Mesendoderm (in vitro differentiated cells): ENCODE measurements at regions not wholly inside any gene's neighbourhood (a gene's known extent, or its start where the extent isn't known, plus 50 kb on each side); places are given as distances from the start of the nearest gene placed in this dataset.
"Not testable (repeated sequence)": the region's sequence is repeated elsewhere in the genome, so short reads cannot be mapped to it uniquely, and the experiment has no call there.

Source experiments
- DNase-seq: peaks from one replicate; pipeline ENCODE4 v3.0.0; 2013
- H2AK5ac ChIP-seq: 2 replicates; pipeline ENCODE4 v1.6.1; 2013; ENCODE audit warnings: low read length, inconsistent platforms
- H2BK120ac ChIP-seq: 2 replicates; pipeline ENCODE4 v1.6.1; 2013; ENCODE audit warnings: low read depth, mild to moderate bottlenecking, low read length, moderate library complexity, mixed read lengths
- H2BK15ac ChIP-seq: replicated peaks from 2 replicates; pipeline ENCODE4 v1.6.1; 2013; ENCODE audit warnings: low read depth, mild to moderate bottlenecking, moderate library complexity
- H2BK5ac ChIP-seq: 2 replicates; pipeline ENCODE4 v1.6.1; 2013; ENCODE audit warnings: low read length, inconsistent platforms
- H3K18ac ChIP-seq: 2 replicates; pipeline ENCODE4 v1.6.1; 2013; ENCODE audit warnings: mild to moderate bottlenecking, low read length, mixed read lengths
- H3K23ac ChIP-seq: one replicate; pipeline ENCODE4 v1.6.1; 2013; ENCODE audit warnings: low read length
- H3K27ac ChIP-seq: 2 replicates; pipeline ENCODE4 v1.5.1; 2013; ENCODE audit warnings: low read depth, mild to moderate bottlenecking, inconsistent platforms, low read length, moderate library complexity
- H3K27me3 ChIP-seq: 2 replicates; pipeline ENCODE4 v1.6.1; 2013; ENCODE audit warnings: low read length, control low read depth, mild to moderate bottlenecking, inconsistent platforms; ENCODE audit not compliant: insufficient read depth, poor library complexity
- H3K36me3 ChIP-seq: 2 replicates; pipeline ENCODE4 v1.6.1; 2013; ENCODE audit warnings: low read length, inconsistent platforms; ENCODE audit not compliant: control insufficient read depth, insufficient read depth
- H3K4ac ChIP-seq: one replicate; pipeline ENCODE4 v1.6.1; 2013; ENCODE audit warnings: low read depth, mild to moderate bottlenecking, low read length, moderate library complexity
- H3K4me1 ChIP-seq: 2 replicates; pipeline ENCODE4 v1.6.1; 2013; ENCODE audit warnings: low read depth, low read length, inconsistent platforms; ENCODE audit not compliant: control insufficient read depth
- H3K4me2 ChIP-seq: 2 replicates; pipeline ENCODE4 v1.6.1; 2013; ENCODE audit warnings: low read length
- H3K4me3 ChIP-seq: 2 replicates; pipeline ENCODE4 v1.5.1; 2013; ENCODE audit warnings: mild to moderate bottlenecking, low read length
- H3K56ac ChIP-seq: one replicate; pipeline ENCODE4 v1.6.1; 2013; ENCODE audit warnings: low read length
- H3K79me1 ChIP-seq: 2 replicates; pipeline ENCODE4 v1.6.1; 2013; ENCODE audit warnings: low read length, inconsistent platforms
- H3K79me2 ChIP-seq: 2 replicates; pipeline ENCODE4 v1.6.1; 2013; ENCODE audit warnings: mild to moderate bottlenecking, low read length; ENCODE audit not compliant: control insufficient read depth, insufficient read depth
- H3K9ac ChIP-seq: 2 replicates; pipeline ENCODE4 v1.6.1; 2013; ENCODE audit warnings: low read length, inconsistent platforms
- H4K5ac ChIP-seq: one replicate; pipeline ENCODE4 v1.6.1; 2013; ENCODE audit warnings: low read length
- H4K8ac ChIP-seq: one replicate; pipeline ENCODE4 v1.6.1; 2013; ENCODE audit warnings: low read depth, mild to moderate bottlenecking, control low read depth, low read length, moderate library complexity
- WGBS: extraction: QIAGEN DNeasy Blood & Tissue Kit; methylation state at CpG from one replicate; pipeline ENCODE4 v1.1.7; 2013; ENCODE audit warnings: low lambda C conversion rate, missing lambda C conversion rate; ENCODE audit not compliant: insufficient coverage; ENCODE audit errors: extremely low coverage; 5-methylcytosine and 5-hydroxymethylcytosine counted together

DNA sequence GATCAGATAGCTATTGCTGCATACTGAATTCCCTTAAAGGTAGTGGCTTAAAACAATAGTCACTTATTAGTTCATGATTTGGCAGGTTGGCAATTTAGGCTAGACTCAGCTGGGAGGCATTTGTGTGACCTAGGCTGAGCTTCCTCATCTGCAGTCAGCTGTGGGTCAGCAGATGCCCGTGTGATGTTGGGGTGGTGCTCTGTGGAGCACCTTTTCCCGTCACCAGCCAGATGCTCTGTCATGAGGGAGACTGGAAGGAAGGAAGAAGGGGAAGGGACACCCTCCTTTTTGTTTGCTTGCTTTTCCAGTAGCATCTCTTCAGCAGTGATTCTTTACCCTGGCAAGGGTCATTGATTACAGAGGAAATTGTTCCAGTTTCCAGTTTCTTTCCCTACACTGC lies 99.1 kb downstream of the NPIPB5 start:
- H2BK15ac ChIP-seq, H3K27ac ChIP-seq, H3K79me1 ChIP-seq, H2BK5ac ChIP-seq, H3K4ac ChIP-seq, H3K23ac ChIP-seq, H3K56ac ChIP-seq, H2AK5ac ChIP-seq, H3K36me3 ChIP-seq, H3K79me2 ChIP-seq, H3K4me1 ChIP-seq, H3K4me3 ChIP-seq, H3K4me2 ChIP-seq, H4K5ac ChIP-seq, H3K18ac ChIP-seq, H3K27me3 ChIP-seq, H3K9ac ChIP-seq, DNase-seq, H4K8ac ChIP-seq, H2BK120ac ChIP-seq: not testable (repeated sequence)
- no CpG with 5 or more reads among the region's 2 CpGs for WGBS

DNA sequence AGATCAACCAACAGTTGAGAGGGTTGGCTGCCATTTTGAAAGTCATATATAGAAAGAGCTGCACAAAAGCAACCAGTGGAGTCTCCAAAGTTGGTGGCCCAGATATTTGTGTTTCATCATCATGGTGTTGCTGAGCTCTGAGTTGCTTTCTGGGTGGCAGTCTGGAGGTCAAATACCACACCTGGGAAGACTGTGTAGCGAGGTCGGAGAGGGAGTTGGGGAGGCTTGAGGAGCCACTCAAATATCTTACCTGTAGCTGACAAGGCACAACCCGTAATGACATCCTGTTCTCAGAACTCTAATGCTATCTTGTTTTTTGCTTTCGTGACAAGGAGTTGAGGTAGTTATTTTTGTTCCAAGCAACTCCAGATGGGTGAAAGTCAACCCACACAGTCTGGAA lies 100.4 kb downstream of the NPIPB5 start:
- H2BK15ac ChIP-seq, H3K56ac ChIP-seq, H2BK120ac ChIP-seq, H3K79me1 ChIP-seq, H3K27ac ChIP-seq, H3K23ac ChIP-seq, H3K4me1 ChIP-seq, H3K36me3 ChIP-seq, H2AK5ac ChIP-seq, H3K4me3 ChIP-seq, H3K4ac ChIP-seq, H3K79me2 ChIP-seq, H2BK5ac ChIP-seq, H3K4me2 ChIP-seq, H3K27me3 ChIP-seq, H3K9ac ChIP-seq, H3K18ac ChIP-seq, H4K8ac ChIP-seq, DNase-seq, H4K5ac ChIP-seq: not testable (repeated sequence)
- WGBS = no CpG with 5 or more reads among the region's 4 CpGs

DNA sequence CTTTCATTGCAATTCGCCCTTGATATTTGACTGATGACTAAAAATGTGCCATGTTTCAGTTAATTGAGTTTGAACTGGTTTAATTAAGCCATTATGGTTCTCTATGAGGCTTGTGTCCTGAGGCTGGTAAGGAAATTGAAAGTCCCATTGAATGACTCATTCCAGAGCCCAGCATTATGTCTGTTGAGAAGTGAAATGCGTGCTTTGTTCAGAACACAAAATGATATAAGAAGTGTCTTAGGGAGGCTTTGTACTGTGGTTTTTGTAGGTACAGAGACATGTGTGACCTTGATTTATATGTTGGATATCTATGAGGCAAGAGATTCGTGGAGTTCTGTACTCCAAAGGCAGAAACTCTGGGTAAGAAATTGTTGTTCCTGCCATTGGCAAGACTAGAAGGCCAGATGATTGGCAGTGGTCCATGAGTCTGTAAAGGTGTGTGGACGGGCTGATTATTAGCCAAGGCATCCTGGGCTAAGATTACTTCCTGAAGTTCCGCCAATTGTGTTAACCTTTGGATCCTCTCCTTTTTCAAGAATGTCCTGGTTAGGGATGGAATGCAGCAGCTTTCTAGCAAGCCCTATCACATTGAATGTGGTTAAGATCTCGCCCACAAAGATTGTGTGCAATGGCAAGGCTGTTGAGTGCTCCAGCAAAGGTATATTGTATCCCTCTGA lies 103.7 kb downstream of the NPIPB5 start:
- no peak overlapping the region for H3K9ac ChIP-seq
- DNase-seq = no peak
- no peak overlapping the region for H3K56ac ChIP-seq
- H2BK120ac ChIP-seq = no peak overlapping the region
- H3K79me2 ChIP-seq = no peaks in the 10 kb centered on the region
- no peak overlapping the region for H4K5ac ChIP-seq
- no peaks in the 10 kb centered on the region for H3K79me1 ChIP-seq
- no peak overlapping the region for H3K4ac ChIP-seq
- no peak overlapping the region for H4K8ac ChIP-seq
- no CpG with 5 or more reads among the region's 6 CpGs for WGBS
- H3K23ac ChIP-seq = no peak overlapping the region
- no peak overlapping the region for H3K27ac ChIP-seq
- H3K4me3 ChIP-seq = no peak overlapping the region
- no peak overlapping the region for H2AK5ac ChIP-seq
- no peak overlapping the region for H3K18ac ChIP-seq
- no peak overlapping the region for H2BK15ac ChIP-seq
- no peaks in the 10 kb centered on the region for H3K27me3 ChIP-seq
- H3K36me3 ChIP-seq = no peaks in the 10 kb centered on the region
- no peaks in the 10 kb centered on the region for H3K4me1 ChIP-seq
- no peak overlapping the region for H3K4me2 ChIP-seq
- H2BK5ac ChIP-seq = no peak overlapping the region

DNA sequence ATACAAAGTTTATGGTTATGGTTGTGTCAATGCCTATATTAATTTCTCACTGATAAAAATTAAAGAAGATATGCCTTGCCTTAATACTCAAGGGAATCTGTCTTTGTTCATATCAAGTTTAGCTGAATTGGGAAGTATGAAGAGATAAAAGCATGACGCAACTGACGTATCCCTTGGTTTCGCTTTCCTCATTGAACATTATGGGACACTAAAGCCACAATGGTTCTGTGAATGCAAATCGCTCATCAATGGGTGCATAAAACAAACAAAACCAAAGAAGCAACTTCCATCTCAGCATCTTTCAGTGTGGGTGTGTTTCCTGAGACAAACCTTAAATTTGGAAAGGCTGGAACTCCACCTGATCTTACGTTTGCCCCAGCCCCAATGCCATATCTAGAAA lies 108.2 kb downstream of the NPIPB5 start:
- H3K79me2 ChIP-seq = no peaks in the 10 kb centered on the region
- no peak overlapping the region for H2BK15ac ChIP-seq
- no peaks in the 10 kb centered on the region for H3K36me3 ChIP-seq
- no peak for DNase-seq
- H2BK120ac ChIP-seq = no peak overlapping the region
- no peak overlapping the region for H3K4ac ChIP-seq
- no peaks in the 10 kb centered on the region for H3K27me3 ChIP-seq
- no peak overlapping the region for H3K56ac ChIP-seq
- no peak overlapping the region for H4K8ac ChIP-seq
- no peak overlapping the region for H3K18ac ChIP-seq
- no peak overlapping the region for H2AK5ac ChIP-seq
- WGBS = no CpG with 5 or more reads among the region's 5 CpGs
- H3K4me1 ChIP-seq = no peaks in the 10 kb centered on the region
- no peak overlapping the region for H3K4me2 ChIP-seq
- no peaks in the 10 kb centered on the region for H3K79me1 ChIP-seq
- no peak overlapping the region for H3K23ac ChIP-seq
- H4K5ac ChIP-seq = no peak overlapping the region
- H3K9ac ChIP-seq = no peak overlapping the region
- no peak overlapping the region for H3K27ac ChIP-seq
- no peak overlapping the region for H2BK5ac ChIP-seq
- no peak overlapping the region for H3K4me3 ChIP-seq

DNA sequence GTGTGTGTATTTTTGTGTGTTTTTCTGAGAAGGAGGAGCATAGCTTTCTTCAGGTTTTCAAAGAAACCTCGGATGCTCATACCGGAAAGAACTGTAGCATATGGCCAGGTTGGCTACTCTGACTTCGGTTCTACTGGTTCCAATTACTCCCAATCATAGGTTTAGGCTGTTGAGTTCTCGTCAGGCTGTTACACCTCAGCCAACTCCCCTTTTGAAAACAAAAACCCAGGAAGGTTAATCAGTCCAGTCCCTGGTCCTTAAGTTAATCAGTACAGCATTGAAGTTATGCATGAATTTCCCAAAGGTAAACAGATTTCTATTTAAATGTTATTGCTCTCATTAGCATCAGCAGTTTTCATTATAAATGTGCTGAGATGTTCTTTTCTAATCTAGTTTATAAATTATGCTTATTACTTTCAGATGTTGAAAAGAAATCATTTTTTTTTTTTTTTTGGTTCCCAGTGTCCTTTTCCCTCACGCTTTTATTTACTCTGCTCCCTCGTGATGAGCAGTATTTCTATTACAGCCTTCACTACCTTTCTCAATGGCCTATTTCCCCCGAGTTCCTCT lies 111.0 kb downstream of the NPIPB5 start:
- Histone ChIP-seq H3K4ac (no peak overlapping the region), H2BK15ac (no peak overlapping the region), H3K9ac (no peak overlapping the region), H4K5ac (no peak overlapping the region), H3K27me3 (no peaks in the 10 kb centered on the region), H2BK5ac (no peak overlapping the region), H3K36me3 (no peaks in the 10 kb centered on the region), H3K79me2 (no peaks in the 10 kb centered on the region), H3K4me1 (no peaks in the 10 kb centered on the region), H3K4me3 (no peak overlapping the region), H4K8ac (no peak overlapping the region), H3K79me1 (no peaks in the 10 kb centered on the region), H2AK5ac (no peak overlapping the region), H3K4me2 (no peak overlapping the region), H3K18ac (no peak overlapping the region), H3K56ac (no peak overlapping the region), H3K23ac (no peak overlapping the region), H2BK120ac (no peak overlapping the region), H3K27ac (no peak overlapping the region)
- no CpG with 5 or more reads among the region's 7 CpGs for WGBS
- DNase-seq = no peak

DNA sequence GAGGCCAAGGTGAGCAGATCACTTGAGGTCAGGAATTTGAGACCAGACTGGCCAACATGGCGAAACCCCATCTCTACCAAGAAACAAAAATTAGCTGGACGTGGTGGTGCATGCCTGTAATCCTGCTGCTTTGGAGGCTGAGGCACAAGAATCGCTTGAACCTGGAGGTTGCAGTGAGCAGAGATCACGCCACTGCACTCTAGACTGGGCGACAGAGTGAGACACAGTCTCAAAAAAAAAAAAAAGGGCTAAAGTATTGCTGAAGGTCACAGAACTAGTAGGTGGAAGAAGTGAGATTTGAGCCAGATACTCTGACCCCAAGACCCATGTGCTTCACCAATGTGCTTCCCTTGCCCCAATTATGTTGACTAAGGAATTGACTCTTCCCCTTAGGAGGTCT lies 112.0 kb downstream of the NPIPB5 start:
- no peak overlapping the region for H2BK15ac ChIP-seq
- no peaks in the 10 kb centered on the region for H3K79me2 ChIP-seq
- no peak overlapping the region for H2BK5ac ChIP-seq
- H2AK5ac ChIP-seq = no peak overlapping the region
- no peak overlapping the region for H3K18ac ChIP-seq
- H3K36me3 ChIP-seq = no peaks in the 10 kb centered on the region
- H3K4me1 ChIP-seq = no peaks in the 10 kb centered on the region
- H4K8ac ChIP-seq = no peak overlapping the region
- no peak overlapping the region for H2BK120ac ChIP-seq
- H3K56ac ChIP-seq = no peak overlapping the region
- no peak overlapping the region for H3K4ac ChIP-seq
- H3K4me3 ChIP-seq = no peak overlapping the region
- H3K4me2 ChIP-seq = no peak overlapping the region
- H3K27me3 ChIP-seq = no peaks in the 10 kb centered on the region
- DNase-seq = no peak
- H4K5ac ChIP-seq = no peak overlapping the region
- H3K9ac ChIP-seq = no peak overlapping the region
- WGBS = no CpG with 5 or more reads among the region's 5 CpGs
- no peak overlapping the region for H3K23ac ChIP-seq
- no peaks in the 10 kb centered on the region for H3K79me1 ChIP-seq
- H3K27ac ChIP-seq = no peak overlapping the region
